NCI-H1930 (cell line): ENCODE measurements at regions not wholly inside any gene's neighbourhood (a gene's known extent, or its start where the extent isn't known, plus 50 kb on each side); places are given as distances from the start of the nearest gene placed in this dataset.
"Not testable (repeated sequence)": the region's sequence is repeated elsewhere in the genome, so short reads cannot be mapped to it uniquely, and the experiment has no call there.

Source experiments
- DNase-seq, 2 experiments: peaks; one replicate each; lab custom pipeline; 2025; lab: John Stamatoyannopoulos, UW

DNA sequence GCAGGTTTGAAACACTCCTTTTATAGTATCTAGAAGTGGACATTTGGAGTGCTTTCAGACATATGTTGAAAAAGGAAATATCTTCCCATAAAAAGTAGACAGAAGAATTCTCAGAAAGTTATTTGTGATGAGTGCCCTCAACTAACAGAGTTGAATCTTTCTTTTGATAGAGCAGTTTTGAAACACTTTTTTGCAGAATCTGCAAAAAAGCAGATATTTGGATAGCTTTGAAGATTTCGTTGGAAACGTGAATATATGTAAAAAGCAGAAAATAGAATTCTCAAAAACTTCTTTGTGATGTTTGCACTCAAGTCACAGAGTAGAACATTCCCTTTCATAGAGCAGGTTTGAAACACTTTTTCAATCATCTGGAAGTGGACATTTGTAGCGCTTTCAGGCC lies 676.4 kb upstream of the ZNF337 start:
- DNase-seq, result not testable (repeated sequence)

DNA sequence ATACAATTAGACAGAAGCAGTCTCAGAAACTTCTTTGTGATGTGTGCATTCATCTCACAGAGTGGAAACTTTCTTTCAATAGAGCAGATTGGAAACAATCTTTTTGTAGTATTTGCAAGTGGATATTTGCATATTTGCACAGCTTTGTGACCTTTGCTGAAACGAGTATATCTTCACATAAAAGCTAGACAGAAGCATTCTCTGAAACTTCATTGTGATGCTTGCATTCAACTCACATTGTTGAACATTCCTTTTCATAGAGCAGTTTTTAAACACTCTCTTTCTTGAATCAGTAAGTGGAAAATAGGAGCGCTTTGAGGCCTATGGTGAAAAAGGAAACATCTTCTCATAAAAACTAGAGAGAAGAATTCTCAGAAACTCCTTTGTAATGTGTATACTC lies 657.9 kb upstream of the ZNF337 start:
- DNase-seq, result no peak

DNA sequence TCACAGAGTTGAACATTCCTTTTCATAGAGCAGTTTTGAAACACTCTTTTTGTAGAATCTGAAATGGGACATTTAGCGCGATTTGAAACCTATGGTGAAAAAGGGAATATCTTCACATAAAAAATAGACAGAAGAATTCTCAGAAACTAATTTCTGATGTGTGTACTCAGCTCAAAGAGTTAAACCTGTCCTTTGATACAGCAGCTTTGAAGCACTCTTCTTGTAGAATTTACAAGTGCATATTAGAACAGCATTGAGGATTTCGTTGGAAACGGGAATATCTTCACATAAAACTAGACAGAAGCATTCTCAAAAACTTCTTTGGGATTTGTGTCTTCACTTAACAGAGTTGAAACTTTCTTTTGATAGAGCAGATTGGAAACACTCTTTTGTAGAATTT lies 650.7 kb upstream of the ZNF337 start:
- DNase-seq, result no peak

DNA sequence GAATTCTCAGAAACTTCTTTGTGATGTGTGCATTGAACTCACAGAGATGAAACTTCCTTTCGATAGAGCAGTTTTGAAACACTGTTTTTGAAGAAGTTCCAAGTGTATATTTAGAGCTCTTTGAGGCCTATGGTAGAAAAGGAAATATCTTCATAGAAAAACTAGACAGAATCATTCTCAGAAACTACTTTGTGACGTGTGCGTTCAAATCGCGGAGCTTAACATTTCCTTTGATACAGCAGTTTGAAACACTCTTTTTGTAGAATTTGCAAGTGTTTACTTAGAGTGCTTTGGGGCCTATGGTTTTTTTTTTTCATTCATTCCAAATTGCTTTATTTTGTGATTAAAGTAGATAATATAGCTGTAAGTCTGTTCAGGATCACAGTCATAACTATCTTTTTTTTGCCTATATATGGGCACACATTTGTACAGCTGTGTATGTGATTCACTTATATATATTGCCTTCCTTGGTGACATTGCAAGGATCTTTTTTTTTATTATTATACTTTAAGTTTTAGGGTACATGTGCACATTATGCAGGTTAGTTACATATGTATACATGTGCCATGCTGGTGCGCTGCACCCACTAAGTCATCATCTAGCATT lies 643.9 kb upstream of the ZNF337 start:
- not testable (repeated sequence) for DNase-seq

DNA sequence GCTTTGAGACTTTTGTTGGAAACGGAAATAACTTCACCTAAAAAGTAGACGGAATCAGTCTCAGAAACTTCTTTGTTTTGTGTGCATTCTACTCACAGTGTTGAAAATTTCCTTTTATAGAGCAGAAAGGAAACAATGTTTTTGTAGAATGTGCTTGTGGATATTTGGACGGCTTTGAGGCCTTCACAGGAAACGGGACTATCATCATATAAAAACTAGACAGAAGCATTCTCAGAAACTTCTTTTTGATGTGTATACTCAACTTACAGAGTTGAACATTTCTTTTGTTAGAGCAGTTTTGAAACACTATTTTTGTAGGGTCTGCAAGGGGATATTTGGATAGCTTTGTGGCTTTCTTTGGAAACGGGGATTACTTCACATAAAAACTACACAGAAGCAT lies 627.5 kb upstream of the ZNF337 start:
- DNase-seq, result no peak

DNA sequence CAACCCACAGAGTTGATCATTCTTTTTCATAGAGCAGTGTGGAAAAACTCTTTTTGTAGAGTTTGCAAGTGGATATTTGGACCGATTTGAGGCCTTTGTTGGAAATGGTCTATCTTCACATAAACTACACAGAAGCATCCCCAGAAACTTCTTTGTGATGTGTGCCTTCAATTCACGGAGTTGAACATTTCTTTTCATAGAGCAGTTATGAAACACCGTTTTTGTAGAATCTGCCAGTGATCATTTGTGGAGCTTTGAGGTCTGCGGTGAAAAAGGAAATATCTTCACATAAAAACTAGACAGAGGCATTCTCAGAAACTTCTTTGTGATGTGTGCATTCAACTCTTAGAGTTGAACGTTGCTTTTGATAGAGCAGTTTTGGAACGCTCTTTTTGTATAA lies 618.4 kb upstream of the ZNF337 start:
- DNase-seq, result no peak

DNA sequence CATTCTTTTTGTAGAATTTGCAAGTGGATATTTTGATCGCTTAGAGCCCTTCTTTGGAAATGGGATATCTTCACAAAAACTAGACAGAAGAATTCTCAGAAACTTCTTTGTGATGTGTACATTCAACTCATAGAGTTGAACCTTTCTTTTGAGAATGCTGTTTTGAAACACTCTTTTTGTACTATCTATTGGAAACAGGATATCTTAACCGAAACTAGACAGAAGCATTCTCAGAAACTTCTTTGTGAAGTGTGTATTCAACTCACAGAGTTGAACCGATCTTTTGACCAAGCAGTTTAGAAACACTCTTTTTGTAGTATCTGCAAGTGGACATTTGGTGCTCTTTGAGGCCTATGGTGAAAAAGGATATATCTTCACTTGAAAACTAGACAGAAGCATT lies 613.1 kb upstream of the ZNF337 start:
- DNase-seq, result not testable (repeated sequence)

DNA sequence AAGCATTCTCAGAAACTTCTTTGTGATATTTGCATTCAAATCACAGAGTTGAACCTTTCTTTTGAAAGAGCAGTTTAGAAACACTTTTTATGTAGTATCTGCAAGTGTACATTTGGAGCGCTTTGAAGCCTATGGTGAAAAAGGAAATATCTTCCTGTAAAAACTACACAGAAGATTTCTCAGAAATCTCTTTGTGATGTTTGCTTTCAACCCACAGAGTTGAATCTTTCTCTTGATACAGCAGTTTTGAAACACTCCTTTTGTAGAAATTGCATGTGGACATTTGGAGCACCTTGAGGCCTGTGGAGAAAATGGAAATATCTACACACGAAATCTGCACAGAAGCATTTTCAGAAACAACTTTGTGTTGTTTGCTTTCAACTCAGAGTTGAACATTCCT lies 612.3 kb upstream of the ZNF337 start:
- DNase-seq, result no peak

DNA sequence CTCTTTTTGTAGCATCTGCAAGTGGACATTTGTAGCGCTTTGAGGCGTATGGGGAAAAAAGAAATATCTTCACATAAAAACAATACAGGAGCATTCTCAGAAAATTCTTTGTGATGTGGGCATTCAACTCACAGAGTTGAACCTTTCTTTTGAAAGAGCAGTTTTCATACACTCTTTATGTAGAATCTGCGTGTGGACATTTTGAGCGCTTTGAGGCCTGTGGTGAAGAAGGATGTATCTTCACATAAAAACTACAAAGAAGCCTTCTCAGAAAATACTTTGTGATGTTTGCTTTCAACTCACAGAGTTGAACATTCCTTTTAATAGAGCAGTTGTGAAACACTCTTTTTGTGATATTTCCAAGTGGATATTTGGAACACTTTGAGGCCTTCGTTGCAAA lies 598.4 kb upstream of the ZNF337 start:
- DNase-seq, result no peak

DNA sequence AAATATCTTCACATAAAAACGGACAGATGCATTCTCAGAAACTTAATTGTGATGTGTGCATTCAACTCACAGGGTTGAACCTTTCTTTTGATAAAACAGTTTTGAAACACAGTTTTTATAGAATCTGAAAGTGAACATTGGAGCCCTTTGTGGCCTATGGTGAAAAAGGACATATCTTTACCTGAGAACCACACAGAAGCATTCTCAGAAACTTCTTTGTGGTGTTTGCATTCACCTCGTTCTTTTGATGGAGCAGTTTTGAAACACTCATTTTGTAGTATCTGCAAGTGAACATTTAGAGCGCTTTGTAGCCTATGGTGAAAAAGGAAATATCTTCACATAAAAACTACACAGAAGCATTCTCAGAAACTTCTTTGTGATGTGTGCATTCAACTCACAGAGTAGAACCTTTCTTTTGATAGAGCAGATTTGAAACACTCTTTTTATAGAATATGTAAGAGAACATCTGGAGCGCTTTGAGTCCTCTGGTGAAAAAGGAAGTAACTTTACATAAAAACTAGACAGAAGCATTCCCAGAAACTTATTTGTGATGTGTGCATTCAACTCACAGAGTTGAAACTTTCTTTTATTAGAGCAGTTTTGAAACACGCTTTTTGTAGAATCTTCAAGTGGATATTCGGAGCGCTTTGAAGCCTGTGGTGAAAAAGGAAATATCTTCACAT lies 591.9 kb upstream of the ZNF337 start:
- DNase-seq, result not testable (repeated sequence)

DNA sequence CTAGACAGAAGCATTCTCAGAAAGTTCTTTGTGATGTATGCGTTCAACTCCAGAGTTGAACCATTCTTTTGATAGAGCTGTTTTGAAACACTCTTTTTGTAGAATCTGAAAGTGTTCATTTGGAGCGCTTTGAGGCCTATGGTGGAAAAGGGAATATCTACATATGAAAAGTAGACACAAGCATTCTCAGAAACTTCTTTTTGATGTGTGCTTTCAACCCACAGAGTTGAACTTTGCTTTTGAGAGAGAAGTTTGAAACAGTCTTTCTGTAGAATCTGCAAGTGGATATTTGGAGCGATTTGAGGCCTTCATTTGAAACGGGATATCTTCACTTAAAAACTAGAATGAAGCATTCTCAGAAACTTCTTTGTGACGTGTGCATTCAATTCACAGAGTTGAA lies 582.6 kb upstream of the ZNF337 start:
- no peak for DNase-seq

DNA sequence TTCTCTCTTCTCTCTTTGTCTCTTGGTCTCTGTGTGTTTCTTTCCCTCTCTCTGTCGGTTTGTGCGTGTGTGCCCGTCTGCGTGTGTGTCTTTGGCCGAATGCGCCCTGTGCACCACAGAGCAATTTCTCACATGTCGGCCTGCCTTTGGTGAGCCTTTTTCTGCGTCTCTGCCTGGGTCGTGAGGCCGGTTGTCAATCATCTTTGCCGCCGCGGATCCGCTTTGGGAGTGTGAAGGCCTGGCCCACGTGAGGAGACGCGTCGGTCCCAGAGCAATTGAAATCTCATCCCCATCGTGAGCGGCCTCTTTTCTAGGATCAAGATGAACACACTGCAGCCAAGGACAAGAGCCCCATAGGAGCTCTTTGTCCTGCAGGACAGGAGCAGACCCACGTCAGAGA lies 580.7 kb upstream of the ZNF337 start:
- DNase-seq, result no peak

DNA sequence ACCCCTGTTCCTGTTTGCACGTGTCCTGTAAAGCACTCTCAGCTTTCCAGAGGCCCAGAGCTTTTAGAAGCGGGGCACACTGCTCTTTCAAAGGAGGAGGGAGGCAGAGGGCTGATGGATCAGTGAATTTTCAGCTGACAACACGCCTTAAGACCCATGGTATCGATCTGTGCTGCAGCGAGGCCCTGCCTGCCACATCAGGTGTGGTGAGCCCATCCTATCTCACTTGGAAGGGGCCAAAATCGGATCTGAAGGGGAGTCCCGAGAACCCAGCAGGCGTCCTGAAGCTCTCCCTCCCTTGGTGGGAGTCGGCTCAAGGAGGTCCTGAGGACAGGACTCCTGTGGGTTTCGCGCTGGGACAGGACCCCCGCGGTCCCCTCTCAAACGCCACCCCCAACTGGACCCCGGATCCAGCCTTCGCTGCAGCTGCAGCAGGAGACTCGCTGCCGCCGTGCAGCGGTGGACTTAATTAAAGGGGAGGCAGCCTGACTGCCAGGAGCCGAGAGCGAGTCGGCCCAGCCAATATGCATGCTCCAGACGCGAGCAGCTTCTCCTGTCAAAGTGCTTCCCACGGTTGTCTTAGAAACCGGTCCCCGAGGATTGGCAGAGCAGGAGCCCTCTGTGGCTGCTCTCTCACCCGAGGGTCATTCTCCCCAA lies 580.0 kb upstream of the ZNF337 start:
- no peak for DNase-seq

DNA sequence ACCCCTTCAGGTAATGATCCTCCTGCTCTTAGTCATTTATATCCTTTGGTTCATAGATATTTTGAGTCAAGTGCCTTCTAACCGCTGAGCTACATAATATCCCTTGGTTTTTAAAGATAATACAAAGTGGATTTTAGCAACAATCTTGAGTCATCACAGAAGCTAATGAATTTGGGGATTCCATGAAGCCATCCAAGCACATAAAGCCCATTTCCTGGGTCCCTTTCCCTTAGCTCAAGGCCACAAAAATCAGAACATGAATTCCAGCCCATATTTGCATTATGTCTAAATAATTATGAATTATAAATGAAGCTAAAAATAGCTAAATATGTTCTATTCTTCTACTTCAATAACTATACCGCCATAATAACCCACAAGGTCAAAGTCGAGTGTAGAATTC lies 572.1 kb upstream of the ZNF337 start:
- DNase-seq, result not testable (repeated sequence)

DNA sequence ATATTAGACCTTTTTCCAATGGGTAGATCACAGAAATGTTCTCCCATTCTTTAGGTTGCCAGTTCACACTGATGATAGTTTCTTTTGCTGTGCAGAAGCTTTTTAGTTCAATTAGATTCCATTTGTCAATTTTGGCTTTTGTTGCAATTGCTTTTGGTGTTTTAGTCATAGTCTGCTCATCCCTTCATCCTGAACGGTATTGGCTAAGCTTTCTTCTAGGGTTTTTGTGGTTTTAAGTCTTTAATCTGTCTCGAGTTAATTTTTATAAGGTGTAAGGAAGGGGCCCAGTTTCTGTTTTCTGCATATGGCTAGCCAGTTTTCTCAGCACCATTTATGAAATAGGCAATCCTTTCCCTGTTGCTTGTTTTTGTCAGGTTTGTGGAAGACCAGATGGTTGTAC lies 564.3 kb upstream of the ZNF337 start:
- not testable (repeated sequence) for DNase-seq

DNA sequence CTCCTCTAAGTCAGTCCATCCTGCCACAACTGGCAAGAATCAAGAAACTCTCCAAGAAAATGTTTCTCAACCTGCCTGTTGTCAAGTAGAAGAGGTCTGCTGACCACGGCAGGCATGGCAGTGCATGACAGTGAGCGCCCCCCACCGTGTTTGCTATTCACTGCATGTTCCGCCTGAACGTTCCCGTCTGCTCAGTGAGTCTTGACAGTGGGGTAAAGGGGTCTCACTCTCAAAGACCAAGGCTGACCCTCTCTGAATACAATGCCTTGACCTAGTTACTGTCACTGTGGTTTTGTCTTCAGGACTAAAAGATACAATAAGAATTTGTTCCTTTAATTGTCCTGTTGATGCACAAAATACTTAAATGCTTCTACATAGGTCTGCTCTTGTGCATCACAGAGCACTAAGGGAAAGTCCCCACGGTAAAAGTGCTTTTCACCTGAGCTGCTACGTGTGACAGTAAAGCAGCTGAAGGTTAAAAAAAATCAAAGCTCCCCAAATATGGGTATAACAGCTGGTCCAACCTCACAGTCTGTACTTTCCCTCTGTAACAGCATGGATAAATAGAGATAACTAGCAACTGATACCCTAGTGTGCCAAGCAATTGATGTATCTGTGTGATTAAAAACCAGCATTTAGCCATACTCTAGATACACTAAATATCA lies 555.8 kb upstream of the ZNF337 start:
- not testable (repeated sequence) for DNase-seq

DNA sequence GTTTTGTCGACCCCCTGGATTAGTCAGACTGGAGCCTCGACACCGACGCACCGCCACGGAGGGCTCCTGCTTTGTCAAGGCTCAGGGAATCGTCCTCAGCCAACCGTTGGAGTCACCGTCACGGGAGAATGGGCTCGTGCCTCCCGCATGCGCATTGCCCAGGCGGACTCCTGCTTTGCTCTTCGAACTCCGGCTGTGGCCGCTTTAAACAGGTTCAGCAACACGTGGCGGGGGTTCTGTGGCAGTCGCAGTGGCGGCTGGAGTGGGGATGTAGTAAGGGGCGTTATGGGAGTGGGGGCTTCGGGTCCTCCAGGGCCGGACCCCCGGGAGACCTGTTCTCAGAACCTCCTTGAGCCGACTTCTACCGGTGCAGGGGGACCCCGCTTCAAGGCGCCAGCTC lies 554.7 kb upstream of the ZNF337 start:
- peak in 1 of 2 experiments; percentile 3 for DNase-seq

DNA sequence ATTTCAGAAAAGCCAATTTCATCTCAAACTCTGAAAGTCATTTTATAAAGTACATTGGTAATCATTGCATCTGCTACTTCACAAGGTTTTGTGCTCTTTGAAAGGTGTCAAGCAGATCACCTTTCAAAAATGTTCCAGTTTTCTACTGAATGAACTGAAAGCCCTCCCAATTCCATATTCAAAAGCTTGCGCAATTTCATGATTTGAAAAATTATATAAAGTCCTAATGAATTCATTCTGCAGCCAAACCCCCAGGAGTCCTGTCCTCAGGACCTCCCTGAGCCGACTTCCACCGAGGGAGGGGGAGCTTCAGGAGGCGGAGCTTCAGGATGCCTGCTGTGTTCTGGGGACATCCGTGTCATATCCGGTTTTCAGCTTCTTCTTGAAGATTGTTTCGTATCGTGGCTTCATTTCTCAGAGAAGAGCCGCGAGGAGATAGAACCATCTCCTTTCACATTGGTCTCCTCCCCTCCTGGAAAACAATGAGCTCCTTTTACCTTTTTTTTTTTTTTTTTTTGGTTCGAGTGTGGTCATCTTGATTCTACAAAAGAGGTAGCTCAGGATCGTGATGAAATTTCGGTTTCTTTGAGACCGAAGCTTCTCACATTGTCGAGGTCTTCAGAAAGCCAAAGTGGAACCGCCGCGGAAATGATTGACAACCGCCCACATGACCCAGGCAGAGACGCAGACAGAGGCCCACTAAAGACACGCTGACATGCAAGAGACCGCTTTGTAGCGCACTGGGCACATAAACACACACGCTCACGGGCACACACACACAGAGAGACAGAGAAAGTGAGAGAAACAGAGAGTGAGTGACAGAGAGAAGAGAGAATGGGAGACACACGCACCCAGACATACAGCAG lies 553.8 kb upstream of the ZNF337 start:
- peak; percentile 2 to 7 for DNase-seq

DNA sequence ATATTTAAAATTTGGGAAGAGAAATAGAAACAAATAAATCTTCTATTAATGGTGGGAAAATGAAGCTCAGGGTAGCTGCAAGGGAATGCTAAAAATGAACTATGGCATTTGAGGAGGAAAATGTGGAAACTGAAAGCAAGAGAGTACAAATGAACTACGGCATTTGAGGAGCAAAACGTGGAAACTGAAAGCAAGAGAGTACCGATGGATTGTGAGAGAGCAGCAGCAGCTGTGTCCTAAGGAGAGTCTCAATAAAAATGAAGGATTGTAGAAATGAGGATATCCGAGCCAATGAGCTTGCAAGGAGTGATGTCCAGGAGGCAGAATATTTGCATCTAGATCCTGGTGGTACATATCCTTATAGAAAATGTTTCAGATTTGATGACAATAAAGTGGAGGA lies 547.1 kb upstream of the ZNF337 start:
- DNase-seq, result no peak

DNA sequence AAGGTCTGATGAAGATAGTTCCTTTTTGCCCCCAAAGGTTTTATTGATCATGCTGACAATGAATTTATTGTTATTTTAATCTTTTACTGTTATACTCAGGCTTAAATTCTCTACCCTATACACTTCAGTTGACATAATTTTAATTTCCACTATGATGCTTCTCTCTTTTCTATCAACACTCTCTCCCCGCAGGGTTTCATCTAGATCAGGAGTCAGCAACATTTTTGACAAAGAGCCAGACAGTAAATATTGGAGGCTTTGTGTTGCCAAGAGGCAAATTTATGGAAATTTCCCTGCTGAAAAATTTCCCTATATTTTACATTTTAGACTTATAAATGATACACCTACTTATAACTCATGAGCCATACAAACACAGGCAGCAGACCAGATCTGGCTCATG lies 524.0 kb upstream of the ZNF337 start:
- DNase-seq, result not testable (repeated sequence)

DNA sequence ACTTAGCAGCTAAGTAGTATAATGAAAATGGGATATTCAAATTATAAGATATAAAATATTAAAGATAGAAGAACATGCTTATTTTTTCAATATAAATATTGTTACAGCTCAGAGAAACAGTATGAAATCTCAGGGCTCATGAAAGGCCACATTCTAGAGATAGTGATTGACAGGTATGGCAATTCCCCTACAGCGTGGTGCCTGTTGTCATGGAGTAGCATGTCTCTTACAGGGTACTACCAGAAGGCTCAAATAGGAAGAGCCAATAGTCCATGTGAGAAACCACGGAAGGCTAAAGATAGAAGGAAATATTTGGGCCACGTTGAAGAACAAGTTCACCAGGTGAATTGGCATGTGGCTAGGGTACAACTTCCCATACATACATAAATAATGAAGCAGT lies 522.9 kb upstream of the ZNF337 start:
- not testable (repeated sequence) for DNase-seq

DNA sequence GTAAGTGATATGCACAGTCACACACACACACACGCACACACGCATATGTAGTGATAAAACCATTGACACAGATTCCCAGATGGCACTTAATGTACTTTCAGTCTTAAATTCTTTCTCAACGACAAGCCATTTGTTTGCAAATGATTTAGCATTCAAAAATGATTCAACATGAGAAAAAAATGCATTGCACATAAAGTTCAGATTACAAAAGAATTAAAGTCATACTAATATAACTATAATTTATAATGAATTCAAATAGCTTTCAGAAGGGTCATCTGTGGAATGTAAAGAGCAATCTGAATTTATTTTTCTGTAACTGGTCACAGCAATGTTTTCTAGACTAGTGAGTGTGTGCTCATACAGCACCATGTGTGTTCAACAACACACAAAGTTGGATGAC lies 521.6 kb upstream of the ZNF337 start:
- no peak for DNase-seq
